B cell (primary cell): ENCODE measurements at regions not wholly inside any gene's neighbourhood (a gene's known extent, or its start where the extent isn't known, plus 50 kb on each side); places are given as distances from the start of the nearest gene placed in this dataset.

ENCODE experiments used
- EZH2 ChIP-seq: IDR thresholded peaks from 2 replicates; pipeline ENCODE4 v1.6.1; 2012; ENCODE audit warnings: borderline replicate concordance, low read depth, mild to moderate bottlenecking, moderate library complexity, low read length; ENCODE audit not compliant: insufficient read depth, poor library complexity, severe bottlenecking
- TF ChIP-seq, protein P1 (sequence below): fragments of 200-600 bp; IDR thresholded peaks from one replicate; pipeline ENCODE4 v1.8.0; 2022; ENCODE audit warnings: antibody characterized with exemption, mild to moderate bottlenecking

DNA sequence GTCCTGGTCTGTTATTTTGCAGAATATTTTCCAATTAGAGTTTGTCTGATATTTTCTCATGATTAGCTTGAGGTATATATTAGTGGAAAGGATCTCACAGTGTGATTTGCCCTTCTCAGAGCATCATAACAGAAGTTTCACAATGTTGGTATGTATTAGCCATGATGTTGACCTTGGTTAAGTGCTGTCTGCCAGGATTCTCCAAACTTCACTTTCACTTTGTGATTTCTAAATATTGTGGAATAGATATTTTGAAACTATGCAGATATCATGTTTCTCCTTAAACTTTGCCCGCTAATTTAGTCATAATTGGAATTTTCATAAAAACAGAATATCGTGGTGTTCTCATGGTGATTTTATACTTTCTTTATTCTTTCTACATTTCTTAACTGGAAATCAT, 98.0 kb upstream of the DEPDC1 start:
- TF ChIP-seq, protein P1, sequence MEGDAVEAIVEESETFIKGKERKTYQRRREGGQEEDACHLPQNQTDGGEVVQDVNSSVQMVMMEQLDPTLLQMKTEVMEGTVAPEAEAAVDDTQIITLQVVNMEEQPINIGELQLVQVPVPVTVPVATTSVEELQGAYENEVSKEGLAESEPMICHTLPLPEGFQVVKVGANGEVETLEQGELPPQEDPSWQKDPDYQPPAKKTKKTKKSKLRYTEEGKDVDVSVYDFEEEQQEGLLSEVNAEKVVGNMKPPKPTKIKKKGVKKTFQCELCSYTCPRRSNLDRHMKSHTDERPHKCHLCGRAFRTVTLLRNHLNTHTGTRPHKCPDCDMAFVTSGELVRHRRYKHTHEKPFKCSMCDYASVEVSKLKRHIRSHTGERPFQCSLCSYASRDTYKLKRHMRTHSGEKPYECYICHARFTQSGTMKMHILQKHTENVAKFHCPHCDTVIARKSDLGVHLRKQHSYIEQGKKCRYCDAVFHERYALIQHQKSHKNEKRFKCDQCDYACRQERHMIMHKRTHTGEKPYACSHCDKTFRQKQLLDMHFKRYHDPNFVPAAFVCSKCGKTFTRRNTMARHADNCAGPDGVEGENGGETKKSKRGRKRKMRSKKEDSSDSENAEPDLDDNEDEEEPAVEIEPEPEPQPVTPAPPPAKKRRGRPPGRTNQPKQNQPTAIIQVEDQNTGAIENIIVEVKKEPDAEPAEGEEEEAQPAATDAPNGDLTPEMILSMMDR = no peak
- no peak for TF ChIP-seq EZH2
